Peyer's patch (tissue), 4 donors: ENCODE measurements at regions not wholly inside any gene's neighbourhood (a gene's known extent, or its start where the extent isn't known, plus 50 kb on each side); places are given as distances from the start of the nearest gene placed in this dataset.
"Not testable (repeated sequence)": the region's sequence is repeated elsewhere in the genome, so short reads cannot be mapped to it uniquely, and the experiment has no call there.

Experiments used
- CTCF ChIP-seq, 6 experiments: fragments of 450-650 bp in 4 of 6; fragments of 200-600 bp in 2 of 6; sonication (generic) in 1 of 6; IDR thresholded peaks; one replicate each; pipeline ENCODE4 v1.5.1; 2017 to 2019; ENCODE audit warnings: antibody characterized with exemption in 6 of 6, mild to moderate bottlenecking in 3 of 6, moderate library complexity in 1 of 6
- POLR2A ChIP-seq, 2 donors: fragments of 450-650 bp; IDR thresholded peaks; one replicate each; pipeline ENCODE4 v1.5.1; 2017; ENCODE audit warnings: antibody characterized with exemption in 2 of 2, mild to moderate bottlenecking in 2 of 2, moderate library complexity in 2 of 2

GRCh38 chr7:73203312-73203711 lies 105.3 kb downstream of the NSUN5 start:
- not testable (repeated sequence) for TF ChIP-seq CTCF, POLR2A (IDR thresholded peaks at IDR 0.05)
